HG02642 (cell line): ENCODE measurements at regions not wholly inside any gene's neighbourhood (a gene's known extent, or its start where the extent isn't known, plus 50 kb on each side); places are given as distances from the start of the nearest gene placed in this dataset.

ENCODE experiments used
- ATAC-seq: cut with Tn5 transposase; IDR thresholded peaks from one replicate; pipeline ENCODE4 v1.9.1; 2021; ENCODE audit warnings: mild to moderate bottlenecking; ENCODE audit not compliant: unreplicated experiment, poor library complexity

DNA sequence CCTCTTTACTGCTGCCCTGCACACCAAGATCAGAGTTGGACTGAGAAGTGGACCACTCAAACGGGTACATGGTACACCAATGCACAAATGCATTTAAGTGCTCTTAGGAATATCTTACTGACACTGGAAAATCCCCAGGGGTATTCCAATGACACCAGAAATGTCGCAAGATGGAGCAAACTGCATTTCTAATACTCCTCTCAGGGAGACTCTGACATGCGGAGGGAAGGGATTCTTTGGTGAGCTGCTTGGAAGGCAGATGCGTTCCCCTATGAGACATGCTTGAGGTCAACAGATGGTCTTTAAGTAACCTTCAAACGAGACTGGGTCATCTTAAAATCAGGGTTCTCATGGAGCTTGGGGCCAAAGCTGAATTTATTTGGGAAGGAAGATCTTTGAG is 521.8 kb upstream of the TCF4 start:
- ATAC-seq, result no peak

- ATAC-seq, result no peak
Measured at GRCh38 chr18:56108478-56109367, 520.7 kb upstream of the TCF4 start.

- no peak for ATAC-seq
Measured at GRCh38 chr18:56107821-56108477, 520.0 kb upstream of the TCF4 start.

DNA sequence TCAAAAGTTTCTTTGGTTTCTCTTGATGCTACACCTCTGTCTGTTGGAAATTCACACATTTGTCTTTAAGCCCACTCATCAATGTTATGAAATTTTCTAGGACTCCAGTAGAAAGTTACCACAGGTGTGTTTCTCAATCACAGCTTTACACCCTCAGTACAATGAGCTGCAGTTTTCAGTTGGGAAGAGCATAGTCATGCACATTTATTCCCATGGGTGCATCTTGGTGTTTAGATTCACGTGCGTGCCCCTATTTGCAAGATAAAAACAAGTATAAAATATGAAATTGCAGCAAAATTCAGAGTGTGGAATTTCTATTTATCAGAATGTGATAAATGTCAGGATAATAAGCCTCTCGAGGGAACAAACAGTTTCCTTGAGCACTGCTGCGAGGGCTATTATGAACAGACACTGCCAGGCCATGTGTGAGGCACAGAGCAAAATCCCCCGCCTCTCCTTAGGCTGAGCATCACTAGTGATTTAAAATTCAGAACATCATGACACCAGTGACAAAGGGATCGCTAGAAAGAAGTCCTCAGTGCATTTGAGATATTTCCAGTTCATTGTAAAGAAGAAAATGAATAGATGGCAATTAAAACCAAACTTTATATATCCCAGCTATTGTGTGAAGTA is 512.2 kb upstream of the TCF4 start:
- no peak for ATAC-seq

- no peak for ATAC-seq
Measured at GRCh38 chr18:56097621-56098020, 509.6 kb upstream of the TCF4 start.

DNA sequence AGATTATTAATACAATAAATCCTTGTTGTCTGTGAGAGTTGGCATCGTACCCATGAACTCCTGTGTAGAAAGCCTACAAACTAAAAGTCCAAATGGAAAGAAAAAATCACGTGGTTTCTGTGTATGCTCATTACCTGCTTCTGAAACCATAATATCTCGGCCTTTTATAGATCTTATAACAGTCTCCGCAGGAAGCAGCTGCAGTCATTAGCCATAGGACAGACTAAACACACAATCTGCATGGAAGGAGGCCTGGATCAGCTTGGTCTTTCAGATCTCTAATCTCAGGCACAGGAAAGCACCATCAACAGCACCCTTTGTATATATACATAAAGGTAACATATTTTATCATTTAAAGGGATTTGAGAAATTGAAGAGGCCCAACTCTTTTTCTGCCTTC is 508.9 kb upstream of the TCF4 start:
- ATAC-seq, result no peak

DNA sequence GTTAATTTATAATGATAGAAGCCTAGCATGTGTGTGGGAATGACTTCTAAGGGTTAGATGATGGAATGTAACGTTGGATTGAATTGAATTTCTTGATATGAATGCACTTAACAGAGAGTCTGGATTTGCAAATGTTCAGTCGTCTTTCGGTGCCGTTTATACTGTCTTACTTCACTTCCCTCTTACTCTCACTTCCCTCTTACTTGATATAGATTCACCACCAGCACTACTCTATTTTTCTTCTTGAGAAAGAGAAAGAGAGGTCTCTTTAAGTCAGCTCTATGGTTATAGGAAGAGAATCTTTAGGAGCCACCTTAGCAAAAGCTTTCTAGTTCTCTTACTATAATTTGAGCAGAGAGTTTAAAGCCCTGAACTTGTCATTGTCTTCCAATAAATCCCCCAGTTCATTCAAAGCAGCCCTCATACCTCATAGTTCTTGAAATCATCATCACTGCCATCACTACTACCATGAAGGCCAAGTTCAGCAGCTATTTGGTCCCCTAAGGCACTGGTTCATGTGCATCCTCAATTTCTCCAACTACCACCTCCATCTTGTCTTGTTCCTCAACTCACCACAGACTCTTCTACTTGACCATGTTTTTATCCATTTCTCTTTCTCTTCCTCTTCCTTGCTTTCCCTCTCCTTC is 501.7 kb upstream of the TCF4 start:
- ATAC-seq, result no peak

DNA sequence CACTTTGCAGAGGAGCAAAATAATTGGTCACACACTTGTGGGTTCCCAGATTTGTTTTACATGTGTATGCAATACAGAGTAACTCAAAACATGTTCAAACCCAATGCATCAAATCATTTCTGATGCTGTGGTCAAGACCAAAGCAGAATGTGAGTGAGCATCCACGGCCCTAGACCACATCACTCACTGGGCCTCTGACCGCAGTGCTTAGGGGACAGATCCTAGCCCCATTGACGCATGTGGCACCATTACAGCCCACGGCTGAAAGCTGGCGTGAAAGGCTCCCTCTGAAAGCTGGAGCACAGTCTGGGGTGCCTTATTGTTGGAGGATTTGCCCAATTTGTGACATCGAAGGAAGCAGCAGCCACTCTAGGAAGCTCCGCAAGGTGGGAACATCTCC is 498.8 kb upstream of the TCF4 start:
- ATAC-seq, result no peak

GRCh38 chr18:56086176-56086575 is 498.2 kb upstream of the TCF4 start:
- ATAC-seq, result no peak

DNA sequence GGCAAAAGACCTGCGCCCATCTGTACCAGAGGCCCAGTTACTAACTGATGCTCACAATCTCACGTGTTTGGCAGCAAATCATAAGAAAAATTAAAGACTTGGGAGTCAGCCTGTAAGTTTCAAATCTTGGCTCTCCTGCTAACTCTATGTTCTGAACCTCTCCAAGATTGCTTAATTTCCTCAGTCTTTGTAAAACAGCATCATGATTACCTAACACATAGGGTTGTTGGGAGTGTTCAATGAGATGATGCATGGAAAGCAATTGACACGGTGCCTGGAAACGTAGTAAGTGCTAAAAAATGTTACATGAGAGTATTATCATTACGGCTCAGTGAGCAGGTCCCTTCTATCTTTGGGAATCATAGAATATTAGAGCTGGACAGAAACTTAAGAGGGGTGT is 497.6 kb upstream of the TCF4 start:
- no peak for ATAC-seq

DNA sequence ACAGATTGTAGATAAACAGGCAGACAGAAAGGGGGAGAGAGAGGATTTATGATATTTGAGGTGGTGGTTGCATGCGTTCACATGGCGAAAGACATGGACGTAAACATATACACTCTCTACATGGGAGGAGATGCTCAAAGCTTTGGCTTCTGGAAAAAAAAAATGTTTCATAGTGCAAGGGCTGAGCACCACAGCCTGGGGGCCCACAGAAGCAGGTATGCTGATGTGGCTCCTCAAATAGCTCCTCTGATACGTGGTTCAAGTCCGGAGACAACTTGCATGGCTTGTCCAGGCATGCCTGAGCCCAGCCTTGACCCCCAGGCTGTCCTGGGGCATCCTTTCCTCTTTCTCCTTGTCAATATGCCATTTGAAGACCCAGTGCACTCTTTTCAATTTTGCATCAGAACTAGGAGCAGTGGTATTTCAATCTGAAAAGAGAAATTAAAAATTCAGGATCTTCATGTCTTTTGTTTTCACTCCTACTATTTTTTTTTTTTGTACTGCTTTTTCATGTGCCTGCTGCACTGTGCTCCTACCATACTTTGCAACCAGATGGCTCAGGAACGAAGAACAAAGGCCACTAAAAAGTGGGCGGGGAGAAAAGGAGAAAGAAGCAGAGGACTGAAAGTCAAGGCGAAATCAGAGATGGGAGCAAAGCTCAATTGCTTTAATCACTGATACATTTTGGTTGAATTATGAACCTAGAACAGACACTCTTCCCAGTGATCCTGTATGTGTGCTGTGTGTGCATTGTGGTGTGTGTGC is 495.7 kb upstream of the TCF4 start:
- no peak for ATAC-seq

- ATAC-seq, result no peak
Measured at GRCh38 chr18:56083097-56083521, 495.1 kb upstream of the TCF4 start.

GRCh38 chr18:56076723-56077122 is 488.7 kb upstream of the TCF4 start:
- no peak for ATAC-seq

DNA sequence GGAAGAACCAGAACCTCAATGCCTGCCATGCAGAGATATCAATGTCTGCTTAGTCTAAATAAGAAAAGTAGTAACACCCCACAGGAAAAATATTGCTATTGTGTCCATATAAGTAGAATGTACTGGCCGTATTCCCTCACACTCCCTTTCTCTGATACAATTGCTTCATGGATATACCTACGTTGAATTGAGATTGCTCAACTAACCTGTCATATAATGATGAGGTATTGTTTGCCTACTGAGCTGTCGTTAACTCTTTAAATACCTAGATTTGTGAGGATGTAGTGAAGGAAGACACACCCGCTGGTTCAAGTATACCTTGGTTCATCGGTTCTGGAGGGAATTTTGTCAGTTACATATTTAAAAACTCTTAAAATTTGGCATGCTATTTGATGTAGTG is 480.7 kb upstream of the TCF4 start:
- ATAC-seq, result no peak

- ATAC-seq, result no peak
Measured at GRCh38 chr18:56067969-56068671, 480.1 kb upstream of the TCF4 start.

DNA sequence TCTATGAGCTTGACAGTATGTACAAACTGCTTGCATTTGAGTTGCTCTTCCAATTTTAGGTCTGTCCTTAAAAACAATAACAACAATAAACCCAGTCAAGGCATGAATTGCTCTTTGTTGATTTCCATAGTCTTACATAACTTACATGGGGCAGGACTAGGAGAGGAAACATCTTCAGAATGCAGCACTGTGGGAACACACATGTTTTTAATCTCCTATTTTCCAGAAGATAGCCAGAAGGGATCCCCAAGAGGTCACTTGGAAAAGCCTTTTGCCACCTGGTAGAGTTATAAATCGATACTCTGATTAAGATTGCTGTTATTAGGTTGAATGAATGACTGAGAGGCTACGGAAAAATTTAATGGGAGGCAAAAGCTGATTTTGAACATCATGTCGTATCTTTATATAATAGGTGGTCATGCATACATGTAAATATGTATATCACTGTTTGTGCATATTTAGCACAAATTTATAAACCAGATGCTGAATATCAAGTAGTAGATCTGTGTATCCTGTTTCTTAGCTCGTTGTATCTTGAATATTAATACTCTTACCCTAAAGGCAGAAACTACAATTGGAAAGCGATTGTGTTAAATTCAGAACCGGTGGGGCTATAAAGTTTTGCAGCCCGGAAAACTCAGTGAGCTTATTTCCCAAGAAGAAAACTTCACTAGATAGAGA is 479.4 kb upstream of the TCF4 start:
- no peak for ATAC-seq

GRCh38 chr18:56066524-56067213 is 478.7 kb upstream of the TCF4 start:
- no peak for ATAC-seq

DNA sequence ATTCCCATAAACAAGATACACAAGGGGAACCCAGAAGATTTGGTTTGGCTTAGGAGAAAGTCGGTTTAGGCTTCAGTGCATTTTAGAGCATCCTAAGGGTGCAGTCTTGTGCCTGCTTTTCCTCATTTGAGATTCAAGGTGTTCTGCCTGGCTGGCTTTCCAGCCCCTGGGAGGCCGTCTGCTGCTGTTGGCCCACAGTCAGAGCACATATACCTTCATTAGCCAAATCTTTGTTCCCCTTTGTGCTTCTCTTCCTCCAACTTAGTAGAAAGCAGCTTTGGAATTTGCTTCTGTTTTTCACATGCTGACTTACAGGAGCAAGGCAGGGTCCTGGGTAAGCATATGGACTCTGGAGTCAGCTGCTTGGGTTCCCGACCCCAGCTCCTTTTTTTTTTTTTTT is 477.1 kb upstream of the TCF4 start:
- ATAC-seq, result no peak
